Ishikawa (cell line): ENCODE measurements at regions not wholly inside any gene's neighbourhood (a gene's known extent, or its start where the extent isn't known, plus 50 kb on each side); places are given as distances from the start of the nearest gene placed in this dataset.

Source experiments
- CEBPB ChIP-seq: IDR thresholded peaks from 2 replicates; pipeline ENCODE4 v1.6.1; 2012
- CREB1 ChIP-seq: IDR thresholded peaks from 2 replicates; pipeline ENCODE4 v1.6.1; 2012; ENCODE audit warnings: low read depth
- EGR1 ChIP-seq: IDR thresholded peaks from 2 replicates; pipeline ENCODE4 v1.6.1; 2012
- EP300 ChIP-seq: IDR thresholded peaks from 2 replicates; pipeline ENCODE4 v1.6.1; 2012; ENCODE audit warnings: borderline replicate concordance
- RAD21 ChIP-seq: IDR thresholded peaks from 2 replicates; pipeline ENCODE4 v1.6.1; 2012; ENCODE audit warnings: low read depth
- TEAD4 ChIP-seq: IDR thresholded peaks from 2 replicates; pipeline ENCODE4 v1.6.1; 2012
- YY1 ChIP-seq: IDR thresholded peaks from 2 replicates; pipeline ENCODE4 v1.6.1; 2012; ENCODE audit warnings: low read depth
- ZBTB7A ChIP-seq: IDR thresholded peaks from 2 replicates; pipeline ENCODE4 v1.6.1; 2012; ENCODE audit warnings: low read depth
- TF ChIP-seq, protein P1 (sequence below): IDR thresholded peaks from 2 replicates; pipeline ENCODE4 v1.6.1; 2012
- TF ChIP-seq, protein P2 (sequence below): IDR thresholded peaks from 2 replicates; pipeline ENCODE4 v1.6.1; 2012; ENCODE audit warnings: low read depth, mild to moderate bottlenecking

DNA sequence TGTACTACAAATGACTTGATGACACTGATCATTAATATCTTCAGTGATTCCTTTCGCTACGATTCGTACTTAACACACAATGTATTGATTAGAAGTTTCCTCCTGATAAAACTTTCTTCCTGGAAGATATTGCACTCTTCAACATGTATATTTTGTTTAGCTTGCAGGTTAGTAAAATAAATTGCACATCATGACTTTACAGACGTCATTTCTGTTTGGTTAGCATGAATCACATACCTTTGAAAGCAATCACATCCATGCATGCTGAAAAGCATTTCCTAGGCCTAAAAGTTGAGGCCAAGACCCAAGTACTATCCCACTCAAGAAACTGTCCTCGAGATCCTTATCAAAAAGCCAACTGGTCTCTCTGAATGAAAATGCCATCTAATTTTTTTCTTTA lies 1841.0 kb upstream of the PCDH7 start:
- TF ChIP-seq RAD21 = no peak
- TF ChIP-seq, protein P1, sequence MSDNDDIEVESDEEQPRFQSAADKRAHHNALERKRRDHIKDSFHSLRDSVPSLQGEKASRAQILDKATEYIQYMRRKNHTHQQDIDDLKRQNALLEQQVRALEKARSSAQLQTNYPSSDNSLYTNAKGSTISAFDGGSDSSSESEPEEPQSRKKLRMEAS = no peak
- TF ChIP-seq CREB1 = no peak
- no peak for TF ChIP-seq TEAD4
- TF ChIP-seq EGR1 = no peak
- TF ChIP-seq YY1 = no peak
- TF ChIP-seq CEBPB = no peak
- TF ChIP-seq ZBTB7A = no peak
- TF ChIP-seq EP300 = no peak
- TF ChIP-seq, protein P2, sequence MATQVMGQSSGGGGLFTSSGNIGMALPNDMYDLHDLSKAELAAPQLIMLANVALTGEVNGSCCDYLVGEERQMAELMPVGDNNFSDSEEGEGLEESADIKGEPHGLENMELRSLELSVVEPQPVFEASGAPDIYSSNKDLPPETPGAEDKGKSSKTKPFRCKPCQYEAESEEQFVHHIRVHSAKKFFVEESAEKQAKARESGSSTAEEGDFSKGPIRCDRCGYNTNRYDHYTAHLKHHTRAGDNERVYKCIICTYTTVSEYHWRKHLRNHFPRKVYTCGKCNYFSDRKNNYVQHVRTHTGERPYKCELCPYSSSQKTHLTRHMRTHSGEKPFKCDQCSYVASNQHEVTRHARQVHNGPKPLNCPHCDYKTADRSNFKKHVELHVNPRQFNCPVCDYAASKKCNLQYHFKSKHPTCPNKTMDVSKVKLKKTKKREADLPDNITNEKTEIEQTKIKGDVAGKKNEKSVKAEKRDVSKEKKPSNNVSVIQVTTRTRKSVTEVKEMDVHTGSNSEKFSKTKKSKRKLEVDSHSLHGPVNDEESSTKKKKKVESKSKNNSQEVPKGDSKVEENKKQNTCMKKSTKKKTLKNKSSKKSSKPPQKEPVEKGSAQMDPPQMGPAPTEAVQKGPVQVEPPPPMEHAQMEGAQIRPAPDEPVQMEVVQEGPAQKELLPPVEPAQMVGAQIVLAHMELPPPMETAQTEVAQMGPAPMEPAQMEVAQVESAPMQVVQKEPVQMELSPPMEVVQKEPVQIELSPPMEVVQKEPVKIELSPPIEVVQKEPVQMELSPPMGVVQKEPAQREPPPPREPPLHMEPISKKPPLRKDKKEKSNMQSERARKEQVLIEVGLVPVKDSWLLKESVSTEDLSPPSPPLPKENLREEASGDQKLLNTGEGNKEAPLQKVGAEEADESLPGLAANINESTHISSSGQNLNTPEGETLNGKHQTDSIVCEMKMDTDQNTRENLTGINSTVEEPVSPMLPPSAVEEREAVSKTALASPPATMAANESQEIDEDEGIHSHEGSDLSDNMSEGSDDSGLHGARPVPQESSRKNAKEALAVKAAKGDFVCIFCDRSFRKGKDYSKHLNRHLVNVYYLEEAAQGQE = no peak
